ENCODE measurements at regions not wholly inside any gene's neighbourhood (a gene's known extent, or its start where the extent isn't known, plus 50 kb on each side); places are given as distances from the start of the nearest gene placed in this dataset.

DNA sequence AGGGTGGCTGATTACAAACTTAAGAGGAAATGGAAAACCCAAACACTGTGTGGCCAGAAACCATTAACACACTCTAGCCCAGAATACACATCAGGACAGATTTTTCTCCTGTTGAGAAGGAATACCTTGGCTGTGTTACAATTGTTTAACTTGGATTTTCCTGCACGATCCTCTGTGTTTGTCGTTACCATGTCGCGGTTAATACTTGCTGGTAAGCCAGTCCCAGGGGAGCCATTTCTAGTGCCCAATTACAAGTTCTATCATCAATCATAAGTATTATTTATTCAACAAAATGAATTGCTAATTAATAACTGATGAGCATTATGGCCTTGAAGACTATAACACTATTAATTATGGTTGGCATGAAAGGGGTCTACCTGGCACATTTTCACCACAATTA lies 146.8 kb downstream of the LNPK start:
- no peaks in the 10 kb centered on the region for H4K20me1 ChIP-seq (replicated peaks; ENCODE audit: control insufficient read depth, extremely low read depth, insufficient read depth, low read length)
- no TSS peak for BruUV-seq (replicated peaks)
- H3K9me1 ChIP-seq (replicated peaks; ENCODE audit: control insufficient read depth, extremely low read depth, insufficient read depth, low read length) = no peaks in the 10 kb centered on the region
- no peak overlapping the region for H3K4me2 ChIP-seq (ENCODE audit: insufficient read depth, low read length)
- no peaks in the 10 kb centered on the region for H3K36me3 ChIP-seq (ENCODE audit: control insufficient read depth in 2 of 2, extremely low read depth in 1 of 2, insufficient read depth in 2 of 2, low read length in 2 of 2)
- dilution Hi-C loops (cut with MboI; ENCODE audit: extremely low pct_ligation_motif_present, low sequenced_read_pairs) = no loop called here
- H3K27ac ChIP-seq (ENCODE audit: insufficient read depth, low read depth, low read length) = no peak overlapping the region
- no peaks in the 10 kb centered on the region for H3K79me2 ChIP-seq (ENCODE audit: control insufficient read depth, insufficient read depth, low read length)
- CTCF ChIA-PET = no interaction called here
- POLR2A ChIA-PET = no interaction called here
- H3K4me1 ChIP-seq (ENCODE audit: control insufficient read depth, extremely low read depth, insufficient read depth, low read length) = no peaks in the 10 kb centered on the region
- no peak for FAIRE-seq
- no peak for DNase-seq (ENCODE audit: low read depth, low spot score)
- no peak overlapping the region for H3K9ac ChIP-seq (replicated peaks; ENCODE audit: extremely low read depth, insufficient read depth, low read length)
- no peaks in the 10 kb centered on the region for H3K9me3 ChIP-seq (replicated peaks; ENCODE audit: control insufficient read depth, insufficient read depth, low read length)
- no peak for TF ChIP-seq GATA2 (IDR thresholded peaks at IDR 0.05; ENCODE audit: insufficient read depth, insufficient read length, low read depth, low read length)
- TF ChIP-seq, protein P1, sequence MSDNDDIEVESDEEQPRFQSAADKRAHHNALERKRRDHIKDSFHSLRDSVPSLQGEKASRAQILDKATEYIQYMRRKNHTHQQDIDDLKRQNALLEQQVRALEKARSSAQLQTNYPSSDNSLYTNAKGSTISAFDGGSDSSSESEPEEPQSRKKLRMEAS (IDR thresholded peaks at IDR 0.05; ENCODE audit: insufficient read depth, insufficient read length) = no peak
- no peak for TF ChIP-seq POLR2AphosphoS5 (IDR thresholded peaks at IDR 0.05; ENCODE audit: insufficient read depth, low read depth, low read length)
- TF ChIP-seq, protein P2, sequence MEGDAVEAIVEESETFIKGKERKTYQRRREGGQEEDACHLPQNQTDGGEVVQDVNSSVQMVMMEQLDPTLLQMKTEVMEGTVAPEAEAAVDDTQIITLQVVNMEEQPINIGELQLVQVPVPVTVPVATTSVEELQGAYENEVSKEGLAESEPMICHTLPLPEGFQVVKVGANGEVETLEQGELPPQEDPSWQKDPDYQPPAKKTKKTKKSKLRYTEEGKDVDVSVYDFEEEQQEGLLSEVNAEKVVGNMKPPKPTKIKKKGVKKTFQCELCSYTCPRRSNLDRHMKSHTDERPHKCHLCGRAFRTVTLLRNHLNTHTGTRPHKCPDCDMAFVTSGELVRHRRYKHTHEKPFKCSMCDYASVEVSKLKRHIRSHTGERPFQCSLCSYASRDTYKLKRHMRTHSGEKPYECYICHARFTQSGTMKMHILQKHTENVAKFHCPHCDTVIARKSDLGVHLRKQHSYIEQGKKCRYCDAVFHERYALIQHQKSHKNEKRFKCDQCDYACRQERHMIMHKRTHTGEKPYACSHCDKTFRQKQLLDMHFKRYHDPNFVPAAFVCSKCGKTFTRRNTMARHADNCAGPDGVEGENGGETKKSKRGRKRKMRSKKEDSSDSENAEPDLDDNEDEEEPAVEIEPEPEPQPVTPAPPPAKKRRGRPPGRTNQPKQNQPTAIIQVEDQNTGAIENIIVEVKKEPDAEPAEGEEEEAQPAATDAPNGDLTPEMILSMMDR (IDR thresholded peaks at IDR 0.05; ENCODE audit: extremely low read depth in 1 of 2, insufficient read depth in 1 of 2, low read depth in 1 of 2, low read length in 2 of 2) = no peak
- H3K27me3 ChIP-seq (ENCODE audit: control insufficient read depth in 2 of 2, insufficient read depth in 2 of 2, low read length in 2 of 2) = no peaks in the 10 kb centered on the region
- intact Hi-C loops (cut with micrococcal nuclease) = no loop called here
- H3K4me3 ChIP-seq (replicated peaks in 1 of 3; ENCODE audit: insufficient read depth in 1 of 3, low read depth in 1 of 3, low read length in 3 of 3) = no peak overlapping the region
- H2AFZ ChIP-seq (ENCODE audit: low read depth, low read length) = no peak overlapping the region

DNA sequence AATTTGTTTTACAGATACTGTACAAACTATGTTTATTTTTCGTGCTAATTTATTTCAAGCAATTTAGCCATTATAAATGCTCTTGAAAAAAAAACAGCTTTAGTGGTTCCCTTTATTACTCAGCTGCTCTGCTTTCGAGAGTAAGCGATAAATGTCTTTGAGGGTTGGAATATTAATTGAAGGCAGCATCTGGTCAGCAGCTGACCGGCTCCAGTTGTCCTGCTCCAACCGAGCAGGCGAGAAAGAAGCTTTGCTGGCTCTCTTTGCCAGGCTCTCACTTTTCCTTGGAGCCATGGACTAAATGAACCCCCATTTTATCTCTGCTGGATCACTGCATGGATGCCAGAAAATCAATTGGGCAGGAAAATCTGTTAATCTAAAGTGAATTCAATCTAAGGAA lies 147.4 kb downstream of the LNPK start:
- TF ChIP-seq MYC (IDR thresholded peaks at IDR 0.05; ENCODE audit: low read depth, low read length) (no peak), POLR2A (IDR thresholded peaks at IDR 0.05; ENCODE audit: low read depth, low read length) (no peak), POLR2AphosphoS5 (IDR thresholded peaks at IDR 0.05; ENCODE audit: insufficient read depth, low read depth, low read length) (no peak)
- intact Hi-C loops (cut with micrococcal nuclease) (no loop called here), dilution Hi-C loops (cut with MboI; ENCODE audit: extremely low pct_ligation_motif_present, low sequenced_read_pairs) (no loop called here)
- Histone ChIP-seq H3K4me1 (ENCODE audit: control insufficient read depth, extremely low read depth, insufficient read depth, low read length) (no peaks in the 10 kb centered on the region), H4K20me1 (replicated peaks; ENCODE audit: control insufficient read depth, extremely low read depth, insufficient read depth, low read length) (no peaks in the 10 kb centered on the region), H3K4me2 (ENCODE audit: insufficient read depth, low read length) (no peak overlapping the region), H2AFZ (ENCODE audit: low read depth, low read length) (no peak overlapping the region), H3K36me3 (ENCODE audit: control insufficient read depth in 2 of 2, extremely low read depth in 1 of 2, insufficient read depth in 2 of 2, low read length in 2 of 2) (no peaks in the 10 kb centered on the region), H3K27me3 (ENCODE audit: control insufficient read depth in 2 of 2, insufficient read depth in 2 of 2, low read length in 2 of 2) (no peaks in the 10 kb centered on the region), H3K9me3 (replicated peaks; ENCODE audit: control insufficient read depth, insufficient read depth, low read length) (no peaks in the 10 kb centered on the region), H3K79me2 (ENCODE audit: control insufficient read depth, insufficient read depth, low read length) (no peaks in the 10 kb centered on the region), H3K9ac (replicated peaks; ENCODE audit: extremely low read depth, insufficient read depth, low read length) (no peak overlapping the region), H3K9me1 (replicated peaks; ENCODE audit: control insufficient read depth, extremely low read depth, insufficient read depth, low read length) (no peaks in the 10 kb centered on the region), H3K27ac (ENCODE audit: insufficient read depth, low read depth, low read length) (no peak overlapping the region), H3K4me3 (replicated peaks in 1 of 3; ENCODE audit: insufficient read depth in 1 of 3, low read depth in 1 of 3, low read length in 3 of 3) (no peak overlapping the region)
- POLR2A ChIA-PET = no interaction called here
- no TSS peak for BruUV-seq (replicated peaks)
- CTCF ChIA-PET = no interaction called here
- DNase-seq (ENCODE audit: low read depth, low spot score) = no peak
- no peak for FAIRE-seq

All from endothelial cell of umbilical vein (primary cell).